ENCODE measurements at regions not wholly inside any gene's neighbourhood (a gene's known extent, or its start where the extent isn't known, plus 50 kb on each side); places are given as distances from the start of the nearest gene placed in this dataset.

DNA sequence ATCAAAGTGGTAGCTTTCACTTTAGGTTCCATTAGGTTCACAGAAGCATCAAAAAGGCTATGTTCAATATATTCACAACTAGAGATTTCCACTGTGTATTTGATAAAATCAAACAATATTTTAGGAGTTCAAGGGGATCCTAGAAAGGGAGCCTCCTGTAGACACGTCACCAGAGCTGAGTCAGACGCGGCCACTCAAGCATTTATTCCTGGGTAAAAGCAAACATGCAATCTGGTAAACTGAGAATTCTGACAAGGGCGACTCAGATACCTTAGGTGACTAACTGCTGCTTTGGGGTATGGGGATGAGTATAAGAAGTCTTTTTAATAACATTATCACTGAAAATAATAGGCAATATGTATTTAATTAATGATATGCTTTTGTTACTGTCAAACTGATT, 118.7 kb upstream of the HMGN3 start:
- TF ChIP-seq, protein P1, sequence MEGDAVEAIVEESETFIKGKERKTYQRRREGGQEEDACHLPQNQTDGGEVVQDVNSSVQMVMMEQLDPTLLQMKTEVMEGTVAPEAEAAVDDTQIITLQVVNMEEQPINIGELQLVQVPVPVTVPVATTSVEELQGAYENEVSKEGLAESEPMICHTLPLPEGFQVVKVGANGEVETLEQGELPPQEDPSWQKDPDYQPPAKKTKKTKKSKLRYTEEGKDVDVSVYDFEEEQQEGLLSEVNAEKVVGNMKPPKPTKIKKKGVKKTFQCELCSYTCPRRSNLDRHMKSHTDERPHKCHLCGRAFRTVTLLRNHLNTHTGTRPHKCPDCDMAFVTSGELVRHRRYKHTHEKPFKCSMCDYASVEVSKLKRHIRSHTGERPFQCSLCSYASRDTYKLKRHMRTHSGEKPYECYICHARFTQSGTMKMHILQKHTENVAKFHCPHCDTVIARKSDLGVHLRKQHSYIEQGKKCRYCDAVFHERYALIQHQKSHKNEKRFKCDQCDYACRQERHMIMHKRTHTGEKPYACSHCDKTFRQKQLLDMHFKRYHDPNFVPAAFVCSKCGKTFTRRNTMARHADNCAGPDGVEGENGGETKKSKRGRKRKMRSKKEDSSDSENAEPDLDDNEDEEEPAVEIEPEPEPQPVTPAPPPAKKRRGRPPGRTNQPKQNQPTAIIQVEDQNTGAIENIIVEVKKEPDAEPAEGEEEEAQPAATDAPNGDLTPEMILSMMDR (conservative IDR thresholded peaks at IDR 0.05), result no peak
- H3K27ac ChIP-seq, result no peak overlapping the region

DNA sequence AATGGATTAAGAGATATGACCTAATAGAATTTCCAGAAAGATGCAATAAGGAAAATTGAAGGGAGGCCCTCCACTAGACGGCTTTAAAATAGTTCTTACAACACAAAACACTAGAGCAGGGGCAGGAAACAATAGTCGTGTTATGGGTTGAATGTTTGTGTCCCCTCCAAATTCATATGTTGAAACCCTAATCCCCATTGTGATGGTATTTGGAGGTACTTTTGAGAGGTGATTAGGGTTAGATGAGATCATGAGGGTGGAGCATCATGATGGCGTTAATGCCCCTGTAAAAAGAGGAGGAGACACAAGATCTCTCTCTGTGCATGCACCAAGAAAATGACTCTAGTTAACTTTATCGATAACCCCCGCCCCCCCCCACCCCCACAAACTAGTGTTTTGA, 104.0 kb upstream of the HMGN3 start:
- no peak overlapping the region for H3K27ac ChIP-seq
- TF ChIP-seq, protein P1 (conservative IDR thresholded peaks at IDR 0.05), result no peak

- TF ChIP-seq, protein P1 (conservative IDR thresholded peaks at IDR 0.05), result no peak
- no peak overlapping the region for H3K27ac ChIP-seq
These were observed 100.7 kb upstream of the HMGN3 start for GRCh38 chr6:79335133-79335674.

- H3K27ac ChIP-seq, result no peak overlapping the region
- TF ChIP-seq, protein P1 (conservative IDR thresholded peaks at IDR 0.05), result no peak
These were observed 100.2 kb upstream of the HMGN3 start for GRCh38 chr6:79334674-79335073.

- TF ChIP-seq, protein P1 (conservative IDR thresholded peaks at IDR 0.05), result no peak
- H3K27ac ChIP-seq, result no peak overlapping the region
These were observed 96.2 kb upstream of the HMGN3 start for GRCh38 chr6:79330704-79331103.

- TF ChIP-seq, protein P1 (conservative IDR thresholded peaks at IDR 0.05), result no peak
- no peak overlapping the region for H3K27ac ChIP-seq
These were observed 78.8 kb upstream of the HMGN3 start for GRCh38 chr6:79313254-79313653.

DNA sequence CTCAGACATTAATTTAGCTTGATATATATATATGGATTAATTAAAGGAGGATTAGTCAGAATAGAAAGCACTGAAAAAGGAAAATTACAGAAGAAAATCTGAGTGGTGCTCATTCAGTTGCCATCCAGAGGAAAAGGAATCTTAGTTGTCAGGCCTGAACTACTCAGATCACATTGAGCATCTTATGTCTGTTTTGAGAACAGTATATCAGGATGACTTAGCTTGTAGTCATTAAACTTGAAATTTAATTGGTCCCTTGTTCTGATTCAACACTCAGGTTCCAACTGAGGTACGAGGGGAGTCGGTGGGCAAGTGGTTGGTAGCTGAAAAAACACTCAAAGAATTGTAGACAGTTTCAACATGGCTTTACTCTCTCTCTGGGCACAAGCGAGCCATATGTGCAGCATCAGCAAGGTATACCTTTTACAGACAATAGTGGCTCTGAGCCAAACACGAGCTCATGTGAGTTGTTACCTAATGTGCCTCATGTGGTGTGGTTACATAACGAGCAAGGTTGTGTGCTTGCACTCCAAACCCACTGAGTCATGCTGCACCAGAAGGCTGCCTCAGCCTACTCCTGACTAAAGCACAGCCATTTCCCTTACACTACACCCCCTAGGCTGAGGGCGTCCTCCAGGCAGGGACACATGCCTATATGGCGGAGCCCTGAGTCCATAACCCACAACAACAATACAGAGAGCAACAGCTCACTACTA, 73.0 kb upstream of the HMGN3 start:
- TF ChIP-seq, protein P1 (conservative IDR thresholded peaks at IDR 0.05), result no peak

More for the DNA sequence above, 73.0 kb upstream of the HMGN3 start:
- H3K27ac ChIP-seq, result no peak overlapping the region

All from VCaP (cell line).